GM21717 (cell line): ENCODE measurements at regions not wholly inside any gene's neighbourhood (a gene's known extent, or its start where the extent isn't known, plus 50 kb on each side); places are given as distances from the start of the nearest gene placed in this dataset.
"Not testable (repeated sequence)": the region's sequence is repeated elsewhere in the genome, so short reads cannot be mapped to it uniquely, and the experiment has no call there.

ENCODE experiments used
- ATAC-seq: cut with Tn5 transposase; IDR thresholded peaks from one replicate; pipeline ENCODE4 v1.9.1; 2021; ENCODE audit warnings: mild to moderate bottlenecking, moderate library complexity; ENCODE audit not compliant: unreplicated experiment

- no peak for ATAC-seq
These were observed 703.0 kb downstream of the RNF144A start for GRCh38 chr2:7620255-7620654.

DNA sequence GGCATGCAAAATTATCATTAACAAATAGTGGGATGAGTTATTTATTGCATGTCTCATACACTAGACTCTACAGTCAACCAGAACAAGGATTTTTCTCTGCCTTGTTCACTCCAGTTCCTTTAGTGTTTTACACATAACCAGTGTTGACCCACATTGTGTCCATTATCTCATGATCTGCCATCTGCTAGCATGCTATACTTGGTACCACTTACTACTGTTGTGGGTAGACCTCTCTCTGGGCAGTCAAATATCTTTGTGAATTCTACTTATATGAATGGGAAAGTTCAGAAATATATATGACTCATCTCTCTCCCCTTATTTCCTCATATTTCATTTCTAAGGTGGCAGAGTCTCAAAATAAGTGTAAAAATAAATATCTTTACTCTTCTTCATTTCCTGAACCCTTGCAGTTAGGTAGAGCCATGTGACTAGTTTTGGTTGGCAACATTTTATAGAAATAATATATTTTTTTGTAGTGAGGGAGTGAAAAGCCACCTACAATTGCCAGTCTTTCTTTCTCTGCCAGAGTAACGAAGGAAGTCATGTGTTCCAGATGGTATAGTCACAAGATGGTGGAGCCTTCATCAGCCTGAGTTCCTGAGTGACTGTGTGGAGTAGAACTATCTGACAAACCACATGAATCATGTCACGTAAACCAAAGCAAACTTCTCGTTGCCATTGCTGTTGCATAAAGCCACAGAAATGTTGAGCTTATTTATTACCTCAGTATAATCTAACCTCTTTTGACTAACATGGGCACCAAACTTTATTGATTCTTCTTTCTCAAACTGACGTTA lies 704.0 kb downstream of the RNF144A start:
- ATAC-seq: no peak

GRCh38 chr2:7625392-7626138 lies 708.4 kb downstream of the RNF144A start:
- ATAC-seq: no peak

- no peak for ATAC-seq
These were observed 708.9 kb downstream of the RNF144A start for GRCh38 chr2:7626139-7626537.

GRCh38 chr2:7627583-7627982 lies 710.4 kb downstream of the RNF144A start:
- ATAC-seq: no peak

DNA sequence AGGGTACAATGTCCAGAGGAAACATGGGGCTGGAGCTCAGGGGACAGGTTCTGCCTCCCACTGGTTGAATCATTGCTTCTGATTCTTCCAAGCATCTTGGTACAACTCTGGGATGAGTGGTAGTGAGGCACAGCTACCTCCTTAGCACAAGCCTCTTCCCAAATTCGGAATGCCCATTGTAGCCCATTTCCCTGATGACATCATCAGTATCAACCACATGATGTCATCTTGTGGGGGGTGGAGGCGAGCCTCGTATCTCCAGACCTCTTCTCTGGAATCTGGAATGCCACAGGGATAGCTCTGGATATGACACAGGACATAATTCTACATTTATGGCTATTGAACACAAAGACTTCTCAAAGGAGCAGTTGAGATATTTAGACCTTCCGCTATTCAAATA lies 715.2 kb downstream of the RNF144A start:
- no peak for ATAC-seq

DNA sequence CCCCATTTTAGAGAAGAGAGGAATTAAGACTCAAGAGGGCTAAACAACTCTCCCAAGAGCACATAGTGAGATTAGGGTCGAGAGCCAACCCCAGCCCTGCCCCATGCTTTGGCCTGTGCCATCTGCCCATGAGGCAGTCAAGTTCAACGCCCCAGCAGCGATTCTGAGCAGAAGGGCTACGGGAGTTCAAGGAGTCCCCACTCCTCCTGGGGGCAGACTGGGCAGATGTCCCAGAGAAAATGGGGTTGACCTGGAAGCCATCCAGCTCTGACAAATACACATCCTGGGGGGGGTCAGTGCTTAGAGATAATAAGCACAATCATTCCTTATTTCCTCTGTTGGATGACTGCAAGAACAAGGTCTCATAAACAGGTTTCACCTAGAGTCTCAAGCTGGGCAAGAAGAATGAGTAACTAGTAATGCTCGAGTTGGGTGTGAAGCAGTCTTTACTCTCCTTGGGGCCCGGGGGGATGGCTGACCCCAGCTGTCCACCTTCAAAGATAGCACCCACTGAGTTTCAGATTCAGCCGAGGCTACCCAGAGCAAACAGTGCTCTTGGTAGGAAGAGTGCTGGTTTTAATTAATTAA lies 716.4 kb downstream of the RNF144A start:
- no peak for ATAC-seq

- ATAC-seq: no peak
These were observed 717.2 kb downstream of the RNF144A start for GRCh38 chr2:7634409-7634808.

- ATAC-seq: no peak
These were observed 722.3 kb downstream of the RNF144A start for GRCh38 chr2:7639476-7639875.

DNA sequence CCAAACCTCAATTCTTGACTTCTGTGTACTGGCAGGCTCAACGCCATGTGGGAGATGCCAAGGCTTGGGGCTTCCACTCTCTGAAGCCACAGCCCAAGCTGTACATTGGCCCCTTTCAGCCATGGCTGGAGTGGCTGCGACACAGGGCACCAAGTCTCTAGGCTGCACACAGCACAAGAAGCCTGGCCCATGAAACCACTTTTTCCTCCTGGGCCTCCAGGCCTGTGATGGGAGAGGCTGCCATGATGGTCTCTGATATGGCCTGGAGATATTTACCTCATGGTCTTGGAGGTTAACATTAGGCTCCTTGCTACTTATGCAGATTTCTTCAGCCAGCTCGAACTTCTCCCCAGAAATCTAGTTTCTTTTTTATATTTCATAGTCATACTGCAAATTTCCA lies 724.1 kb downstream of the RNF144A start:
- ATAC-seq: not testable (repeated sequence)

- no peak for ATAC-seq
These were observed 728.8 kb downstream of the RNF144A start for GRCh38 chr2:7646024-7646423.

DNA sequence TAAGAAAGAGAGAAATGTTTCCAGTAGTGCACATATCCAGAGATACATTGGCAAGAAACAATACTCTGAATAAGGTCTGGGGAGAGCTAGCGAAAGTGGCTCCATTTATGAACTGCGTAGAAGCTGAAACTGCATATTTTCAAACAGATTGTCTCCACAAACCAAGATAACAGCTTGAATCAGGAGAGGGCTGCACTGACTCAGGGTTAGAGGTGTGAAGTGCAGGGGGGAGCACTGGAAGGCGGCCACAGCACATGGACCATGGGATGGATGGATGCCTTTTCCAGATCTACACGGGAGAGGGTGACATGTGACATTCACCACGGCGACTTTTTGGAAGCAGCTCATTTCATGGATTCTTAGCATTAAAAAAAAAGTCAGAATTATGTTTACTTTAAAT lies 729.4 kb downstream of the RNF144A start:
- no peak for ATAC-seq

DNA sequence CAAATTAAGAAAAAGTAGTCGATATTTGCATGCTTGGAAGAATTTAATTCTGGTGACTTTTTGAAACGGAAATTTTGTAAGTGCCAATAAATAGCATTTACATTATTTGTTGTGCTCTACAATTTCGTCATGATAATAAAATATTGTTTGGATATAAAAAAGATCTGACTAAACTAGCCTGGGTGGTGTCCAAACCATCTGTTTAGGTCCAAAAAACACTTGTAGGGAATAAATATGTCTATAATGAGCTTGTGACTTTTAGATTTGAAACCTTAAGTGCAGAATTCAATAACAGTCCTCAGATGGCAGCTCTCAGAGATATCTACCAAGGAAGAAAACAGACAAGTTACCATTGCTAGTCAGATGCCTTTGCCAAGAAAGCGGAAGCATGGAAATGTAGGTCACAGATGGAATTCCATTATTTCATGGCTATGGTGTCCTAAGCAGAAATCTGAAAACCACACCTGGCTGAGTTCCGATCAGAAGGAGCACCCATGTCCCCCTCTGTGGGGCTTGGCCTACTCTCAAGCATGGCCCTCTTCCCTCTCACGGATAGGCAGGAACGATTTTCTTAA lies 731.1 kb downstream of the RNF144A start:
- no peak for ATAC-seq

DNA sequence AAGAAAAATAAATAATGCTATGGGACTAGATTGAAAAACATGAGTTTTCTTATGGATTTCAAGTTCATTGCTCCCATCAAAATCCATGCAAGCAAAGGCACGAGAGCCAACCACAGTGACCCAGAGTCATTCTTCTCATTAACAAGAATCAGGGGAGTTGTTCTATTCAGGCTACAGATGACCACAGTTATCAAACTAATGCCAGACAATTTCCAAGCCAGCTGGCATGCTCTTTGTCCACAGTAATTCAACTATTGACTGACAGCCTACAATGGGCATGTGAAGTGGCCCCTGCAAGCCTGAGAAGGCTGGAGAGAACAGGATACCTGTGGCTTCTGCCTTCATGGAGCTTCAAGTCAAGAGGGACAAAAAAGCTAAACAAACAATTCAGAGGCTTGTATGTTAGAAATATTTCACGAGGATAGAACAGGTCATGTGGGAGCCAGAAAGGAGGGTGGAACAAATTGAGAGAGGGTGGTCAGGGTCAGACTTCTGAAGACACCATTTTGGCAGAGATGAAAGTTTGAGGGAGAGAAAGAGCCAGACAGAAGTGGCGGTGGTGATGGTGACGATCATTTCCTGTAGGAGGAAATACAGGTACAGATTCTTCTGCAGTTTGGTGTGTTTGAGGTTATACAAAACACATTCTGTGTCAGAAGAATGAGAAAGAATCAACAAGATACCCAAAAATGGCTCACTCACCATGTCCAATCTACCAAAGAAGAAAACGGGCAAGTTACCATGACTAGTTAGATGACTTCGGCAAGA lies 732.4 kb downstream of the RNF144A start:
- no peak for ATAC-seq

DNA sequence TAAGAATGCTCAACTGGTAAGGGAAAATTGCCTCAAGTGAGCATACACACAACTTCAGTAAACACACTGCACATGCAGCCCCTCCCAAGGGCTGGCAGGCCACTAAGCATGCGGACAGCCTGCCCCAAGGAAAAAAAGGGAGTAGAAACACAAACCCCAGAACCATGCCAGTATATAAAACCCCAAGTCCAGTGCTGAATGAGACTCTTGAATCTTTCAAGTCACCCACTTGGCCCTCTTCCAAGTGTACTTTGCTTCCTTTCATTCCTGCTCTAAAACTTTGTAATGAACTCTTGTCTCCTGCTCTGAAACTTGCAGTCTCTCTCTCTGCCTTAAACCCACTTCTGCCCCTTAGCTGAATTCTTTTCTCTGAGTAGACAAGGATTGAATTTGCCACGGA lies 736.4 kb downstream of the RNF144A start:
- ATAC-seq: no peak

DNA sequence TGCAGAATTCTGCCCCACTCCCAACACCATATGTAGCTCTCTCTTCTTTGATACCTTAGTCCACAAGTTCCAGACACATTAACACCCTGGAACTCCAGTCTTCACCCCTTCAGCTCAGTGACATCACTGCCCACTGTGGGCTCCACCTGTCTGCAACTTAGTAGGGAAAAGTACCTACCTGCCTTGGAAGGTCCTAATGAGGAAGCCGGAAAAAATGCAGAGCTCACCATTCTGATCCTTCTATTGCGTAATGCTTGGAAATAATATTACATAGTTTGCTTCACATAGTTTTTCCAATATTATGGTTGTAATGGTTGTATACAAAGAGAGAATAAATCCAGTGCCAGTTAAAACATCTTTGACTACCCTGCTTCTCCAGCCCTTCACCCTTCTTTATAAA lies 738.4 kb downstream of the RNF144A start:
- no peak for ATAC-seq

GRCh38 chr2:7657526-7657925 lies 740.3 kb downstream of the RNF144A start:
- not testable (repeated sequence) for ATAC-seq

DNA sequence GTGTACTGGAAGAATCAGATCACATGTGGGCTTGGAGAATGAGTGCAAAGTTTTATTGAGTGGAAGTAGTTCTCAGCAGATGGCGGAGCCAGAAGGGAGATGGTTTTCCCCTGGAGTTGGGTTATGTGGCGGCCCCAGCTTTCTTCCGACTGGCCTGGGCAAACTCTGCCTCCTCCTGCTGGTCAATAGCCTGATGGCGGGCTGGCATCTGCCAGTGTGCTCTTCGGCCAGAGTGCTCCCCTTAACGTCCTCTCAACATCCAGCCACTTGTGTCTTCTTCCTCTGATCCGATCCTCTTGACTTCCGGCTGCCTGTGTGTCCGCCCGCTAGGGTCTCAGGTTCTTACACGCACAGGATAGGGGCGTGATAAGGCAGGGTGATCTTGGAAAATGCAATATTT lies 741.3 kb downstream of the RNF144A start:
- no peak for ATAC-seq

GRCh38 chr2:7660816-7661215 lies 743.6 kb downstream of the RNF144A start:
- no peak for ATAC-seq

- ATAC-seq: no peak
These were observed 744.3 kb downstream of the RNF144A start for GRCh38 chr2:7661502-7661901.

DNA sequence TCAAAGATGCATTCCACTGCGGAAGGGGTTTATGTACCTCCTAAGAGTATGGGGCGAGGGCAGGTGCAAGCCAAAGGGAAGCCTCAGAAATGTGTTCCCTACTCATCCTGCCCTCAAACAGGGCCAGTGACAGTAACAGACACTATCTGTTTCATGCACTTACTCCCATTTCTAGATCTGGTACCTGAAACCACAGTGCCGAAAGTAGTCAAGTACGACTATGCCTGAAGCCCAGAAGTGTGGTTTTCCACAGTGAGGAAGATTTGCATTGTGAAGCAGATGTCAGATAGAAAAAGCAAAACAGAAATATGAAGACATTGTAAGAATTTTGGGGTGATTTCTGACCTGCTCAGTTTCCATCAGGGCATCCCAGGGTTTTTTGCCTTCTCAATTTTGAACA lies 748.7 kb downstream of the RNF144A start:
- ATAC-seq: peak; percentile 85
